ENCODE measurements at regions not wholly inside any gene's neighbourhood (a gene's known extent, or its start where the extent isn't known, plus 50 kb on each side); places are given as distances from the start of the nearest gene placed in this dataset.

- DNase-seq: no peak
Measured at GRCh38 chr1:219520241-219520640, 92.7 kb downstream of the ZC3H11B start.

DNA sequence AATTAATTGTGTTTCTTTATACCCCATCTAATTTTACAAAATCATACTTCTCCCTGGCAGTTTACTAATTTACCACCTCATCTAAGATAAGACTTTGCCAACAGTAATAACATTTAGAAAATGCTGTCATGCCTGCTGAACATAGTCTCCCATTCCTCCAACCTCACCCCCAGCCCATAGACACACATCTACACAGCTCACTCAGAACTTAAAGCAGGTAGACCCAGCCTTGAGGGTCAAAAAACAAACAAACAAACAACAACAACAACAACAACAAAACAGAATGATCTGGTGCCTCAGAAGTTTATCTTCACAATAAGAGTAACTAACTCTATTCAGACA lies 94.0 kb downstream of the ZC3H11B start:
- DNase-seq: no peak

GRCh38 chr1:219518168-219518906 lies 94.6 kb downstream of the ZC3H11B start:
- no peak for DNase-seq

DNA sequence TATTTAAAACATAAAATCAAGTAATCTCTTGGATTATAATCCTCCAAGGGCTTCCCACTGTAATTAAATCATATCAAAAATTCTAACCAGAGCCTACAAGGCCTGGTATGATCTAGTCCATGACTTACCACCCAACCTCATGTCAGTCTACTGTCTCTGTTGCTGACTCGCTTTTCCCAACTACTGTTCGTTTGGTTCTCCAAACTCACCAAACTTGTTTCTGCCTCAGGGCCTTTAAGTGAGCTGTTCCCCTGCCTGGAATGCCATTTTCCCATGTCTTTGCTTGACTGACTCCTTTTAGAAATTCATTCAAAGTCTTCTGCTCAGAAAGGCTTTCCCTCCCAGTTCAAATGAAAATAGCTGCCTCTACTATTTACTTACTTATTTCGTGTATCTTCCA lies 95.9 kb downstream of the ZC3H11B start:
- DNase-seq: no peak

- no peak for DNase-seq
Measured at GRCh38 chr1:219514728-219515127, 98.2 kb downstream of the ZC3H11B start.

DNA sequence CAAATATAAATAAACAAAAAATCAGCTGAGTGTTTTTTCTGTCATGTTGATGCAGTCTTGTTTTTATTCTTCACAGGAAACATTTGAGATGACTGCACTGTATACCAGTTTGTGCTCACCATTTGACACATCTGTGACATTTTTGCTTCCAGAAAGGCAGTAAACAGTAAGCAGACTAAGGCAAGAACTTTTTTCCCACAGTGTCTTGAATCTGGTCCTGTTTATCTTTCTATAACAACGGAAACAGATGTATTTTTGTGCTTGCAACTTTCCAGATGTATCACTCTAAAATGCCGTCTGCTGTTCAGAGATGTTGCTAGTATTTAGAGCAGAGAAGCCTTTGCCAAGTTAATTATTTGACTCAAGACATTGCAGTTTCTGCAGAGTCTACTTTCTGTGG lies 105.5 kb downstream of the ZC3H11B start:
- no peak for DNase-seq

DNA sequence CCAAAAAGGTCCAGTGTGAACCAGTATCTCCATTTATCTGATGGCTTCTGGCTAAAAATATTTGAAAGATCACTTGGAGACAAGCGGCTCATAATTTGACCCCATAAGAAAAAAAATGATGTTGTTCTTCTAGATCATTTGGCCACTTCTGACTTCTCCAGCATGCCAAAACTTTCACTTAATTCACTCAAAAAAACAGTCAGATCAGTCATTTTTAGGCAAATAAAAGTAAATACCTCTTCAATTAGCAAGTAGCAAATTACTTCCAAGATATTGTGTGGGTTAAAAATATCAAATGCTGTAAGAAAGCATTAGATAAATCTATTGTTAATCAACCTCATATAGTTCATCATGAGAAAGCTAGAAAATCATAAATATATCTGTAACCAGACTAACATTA lies 106.0 kb downstream of the ZC3H11B start:
- no peak for DNase-seq

GRCh38 chr1:219506473-219506899 lies 106.4 kb downstream of the ZC3H11B start:
- no peak for DNase-seq

- DNase-seq: no peak
Measured at GRCh38 chr1:219505886-219506285, 107.0 kb downstream of the ZC3H11B start.

GRCh38 chr1:219503604-219504003 lies 109.3 kb downstream of the ZC3H11B start:
- DNase-seq: no peak

- no peak for DNase-seq
Measured at GRCh38 chr1:219500327-219500897, 112.5 kb downstream of the ZC3H11B start.

- DNase-seq: no peak
Measured at GRCh38 chr1:219498666-219499065, 114.2 kb downstream of the ZC3H11B start.

DNA sequence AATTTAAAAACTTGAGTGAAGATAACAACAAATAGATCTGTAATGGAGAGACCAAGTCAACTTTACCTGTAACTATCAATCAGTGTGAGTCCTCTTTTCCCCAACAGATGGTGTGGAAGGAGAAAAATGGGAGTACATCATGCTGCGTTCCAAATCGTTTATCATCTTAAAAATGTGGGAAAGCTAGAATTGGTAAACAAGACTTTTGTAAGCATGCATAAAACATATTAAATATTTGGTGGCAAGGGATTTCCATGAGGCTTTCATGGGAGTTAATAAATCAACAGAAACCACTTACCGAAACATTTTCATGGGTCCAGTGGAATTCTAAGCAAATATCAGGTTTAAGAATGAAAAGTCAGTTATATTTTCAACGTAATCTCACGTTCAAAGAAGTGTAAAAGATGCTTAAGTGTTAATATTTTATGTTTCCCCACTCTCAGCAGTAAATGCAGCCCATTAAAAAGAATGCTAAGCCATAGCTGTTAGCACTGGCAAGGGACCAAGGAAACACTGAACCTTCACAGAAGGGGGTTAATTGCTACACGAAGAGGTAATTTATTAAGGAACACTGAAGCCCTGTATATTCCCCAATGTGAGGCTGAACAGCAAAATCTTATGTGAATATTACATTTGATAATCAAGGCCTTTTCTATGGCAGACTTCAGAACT lies 117.0 kb downstream of the ZC3H11B start:
- no peak for DNase-seq

DNA sequence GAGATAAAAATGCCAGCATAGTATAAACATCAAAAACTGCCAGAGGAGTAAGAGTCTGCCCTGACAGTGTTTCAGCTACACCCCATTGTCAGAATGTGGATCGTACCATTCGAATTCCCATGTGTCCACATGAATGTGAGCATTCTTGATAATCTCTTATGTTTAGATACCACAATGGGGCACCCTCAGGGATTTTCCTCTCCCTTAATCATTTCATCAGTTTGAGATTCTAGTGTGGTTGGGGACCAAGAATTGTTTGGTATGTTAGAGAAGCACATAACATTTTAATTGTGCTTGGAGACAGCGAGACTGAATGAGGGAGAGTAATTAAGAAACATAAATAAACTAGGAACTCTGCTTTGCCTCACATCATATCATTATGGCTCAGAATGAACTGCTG lies 120.2 kb downstream of the ZC3H11B start:
- no peak for DNase-seq

GRCh38 chr1:219490566-219490965 lies 122.3 kb downstream of the ZC3H11B start:
- DNase-seq: no peak

DNA sequence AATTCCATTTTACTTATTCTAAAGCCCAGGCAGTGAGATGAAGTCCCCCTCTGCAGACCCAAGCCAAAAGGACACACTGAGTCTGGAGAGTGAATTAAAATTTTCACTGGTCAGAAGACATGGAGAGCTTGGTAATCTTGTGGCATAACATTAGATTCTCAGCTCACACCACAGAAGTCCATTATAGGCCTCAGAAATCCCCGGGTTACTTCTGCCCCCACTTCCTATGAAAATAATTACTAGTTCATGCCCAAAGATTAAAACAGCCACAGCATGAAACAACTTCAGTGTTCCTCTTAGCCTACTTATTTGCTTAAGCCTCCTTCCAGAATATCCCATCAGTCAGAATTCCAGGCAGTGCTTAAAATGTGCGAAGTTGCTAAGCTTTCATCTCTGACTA lies 123.3 kb downstream of the ZC3H11B start:
- DNase-seq: no peak

DNA sequence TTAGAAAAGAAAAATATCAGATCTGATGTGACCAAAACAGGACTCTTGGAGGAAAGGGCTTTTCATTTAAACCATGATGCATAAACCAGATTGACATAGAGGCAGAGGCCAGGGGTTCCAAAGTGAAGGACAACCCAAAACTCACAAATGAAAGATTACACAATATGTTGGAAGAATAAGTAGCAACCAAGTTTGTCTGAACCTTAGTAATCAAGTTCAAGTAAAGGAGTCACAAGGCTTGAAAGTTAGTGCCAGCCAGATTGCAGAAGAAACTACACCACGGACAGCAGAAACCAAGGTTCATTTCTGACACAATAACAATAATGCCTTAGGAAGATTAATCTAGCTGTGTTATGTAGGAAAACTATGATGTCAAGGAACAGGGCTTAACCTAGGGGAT lies 124.6 kb downstream of the ZC3H11B start:
- DNase-seq: no peak

GRCh38 chr1:219483530-219483929 lies 129.4 kb downstream of the ZC3H11B start:
- DNase-seq: no peak

GRCh38 chr1:219480011-219480410 lies 132.9 kb downstream of the ZC3H11B start:
- DNase-seq: no peak

- no peak for DNase-seq
Measured at GRCh38 chr1:219478811-219479210, 134.1 kb downstream of the ZC3H11B start.

GRCh38 chr1:219477861-219478260 lies 135.0 kb downstream of the ZC3H11B start:
- no peak for DNase-seq

GRCh38 chr1:219476716-219477115 lies 136.2 kb downstream of the ZC3H11B start:
- no peak for DNase-seq

- no peak for DNase-seq
Measured at GRCh38 chr1:219476116-219476515, 136.8 kb downstream of the ZC3H11B start.

GRCh38 chr1:219472596-219472995 lies 140.3 kb downstream of the ZC3H11B start:
- DNase-seq: no peak

GRCh38 chr1:219467524-219467923 lies 145.4 kb downstream of the ZC3H11B start:
- no peak for DNase-seq
